GM21381 (cell line): ENCODE measurements at regions not wholly inside any gene's neighbourhood (a gene's known extent, or its start where the extent isn't known, plus 50 kb on each side); places are given as distances from the start of the nearest gene placed in this dataset.
A peak's percentile ranks its signal among the peaks of the same experiment; 100 is the strongest.

Experiments
- ATAC-seq: cut with Tn5 transposase; IDR thresholded peaks from one replicate; pipeline ENCODE4 v1.9.1; 2021; ENCODE audit warnings: mild to moderate bottlenecking, moderate library complexity; ENCODE audit not compliant: unreplicated experiment

DNA sequence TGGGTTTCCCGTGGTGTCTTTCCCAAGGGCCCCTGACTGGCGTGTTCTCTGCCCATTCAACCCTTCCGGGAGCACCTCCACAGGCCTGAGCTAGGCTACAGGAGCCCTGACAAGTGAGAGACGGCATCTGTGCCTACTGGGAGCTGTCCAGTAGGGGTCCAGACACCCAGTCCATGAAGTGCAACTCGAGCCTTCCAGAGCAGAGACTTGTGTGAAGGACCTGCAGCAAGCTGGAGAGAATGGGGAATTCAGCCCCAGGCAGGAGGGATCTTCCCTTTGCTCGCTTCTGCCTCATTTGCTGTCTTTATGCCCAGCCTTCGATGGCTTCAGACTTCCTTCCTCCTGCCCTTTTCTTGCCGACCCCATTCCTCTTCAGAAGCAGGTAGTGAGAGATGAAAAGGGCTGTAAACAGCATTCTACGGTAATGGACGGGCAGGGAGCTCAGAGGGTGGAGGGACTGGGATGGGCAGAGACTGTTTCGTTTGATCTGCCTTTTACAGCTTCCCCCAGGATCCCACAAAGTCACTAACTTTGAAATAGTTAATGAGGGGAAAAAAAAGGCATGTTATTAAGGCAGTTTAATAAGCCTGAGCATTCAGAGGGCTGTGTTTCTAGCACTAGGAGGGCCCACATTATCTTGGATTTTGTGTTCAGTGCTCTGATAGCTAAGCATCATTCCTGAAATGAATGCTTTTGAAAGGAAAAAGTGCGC lies 327.6 kb downstream of the FGF9 start:
- no peak for ATAC-seq

DNA sequence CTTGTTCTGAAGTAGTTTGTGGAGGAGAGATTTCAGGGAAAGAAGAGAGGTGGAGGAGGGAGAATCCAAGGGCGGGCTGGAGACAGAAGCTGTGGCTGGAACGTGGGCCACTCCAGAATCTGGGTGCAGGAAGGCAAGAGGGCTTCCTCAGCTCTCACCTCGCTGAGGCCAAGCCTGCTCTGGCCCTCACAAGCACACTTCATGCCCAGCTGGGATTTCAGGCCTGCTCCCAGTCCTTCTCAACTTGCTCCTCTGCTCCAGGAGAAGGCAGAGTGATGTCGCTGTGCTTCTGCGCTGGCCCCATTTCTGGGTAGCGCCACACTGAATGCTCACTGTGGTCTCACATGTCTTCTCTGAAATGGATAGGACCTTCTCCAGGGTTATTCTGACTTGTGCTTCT lies 328.8 kb downstream of the FGF9 start:
- ATAC-seq: no peak

DNA sequence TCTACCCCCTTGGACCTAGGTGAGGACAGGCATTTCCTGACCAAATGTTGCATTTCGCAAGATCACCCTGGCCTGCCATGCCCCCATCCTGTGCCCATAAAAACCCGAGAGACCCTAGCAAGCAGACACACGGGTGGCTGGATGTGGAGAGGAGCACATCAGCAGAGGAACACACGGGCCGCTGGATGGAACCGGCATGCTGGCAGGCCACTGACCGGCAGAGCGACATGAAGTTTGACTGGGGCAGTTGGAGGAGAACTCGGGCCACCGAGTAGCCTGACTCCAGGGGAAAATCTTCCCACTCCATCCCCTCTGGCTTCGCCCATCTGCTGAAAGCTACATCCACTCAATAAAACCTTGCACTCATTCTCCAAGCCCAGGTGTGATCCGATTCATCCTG lies 329.3 kb downstream of the FGF9 start:
- no peak for ATAC-seq

DNA sequence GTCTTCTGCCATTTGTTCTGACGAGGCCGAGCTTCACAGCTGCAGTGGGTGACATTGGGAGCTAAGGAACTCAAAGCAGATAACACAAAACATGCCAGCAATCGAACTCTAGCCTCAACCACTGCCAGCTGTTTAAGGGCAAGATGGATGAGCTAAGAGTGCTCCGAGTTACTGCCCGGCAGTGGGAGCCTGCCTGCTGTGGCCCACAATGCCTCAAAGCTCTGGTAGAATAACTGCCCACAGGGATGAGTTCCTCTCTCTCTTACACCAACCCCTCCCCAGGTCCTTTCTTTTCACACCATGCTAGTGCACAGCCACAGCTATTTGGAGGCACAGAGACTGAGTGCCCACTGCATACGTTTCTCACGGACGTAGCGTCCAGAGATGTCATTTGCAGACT lies 330.5 kb downstream of the FGF9 start:
- ATAC-seq: no peak

DNA sequence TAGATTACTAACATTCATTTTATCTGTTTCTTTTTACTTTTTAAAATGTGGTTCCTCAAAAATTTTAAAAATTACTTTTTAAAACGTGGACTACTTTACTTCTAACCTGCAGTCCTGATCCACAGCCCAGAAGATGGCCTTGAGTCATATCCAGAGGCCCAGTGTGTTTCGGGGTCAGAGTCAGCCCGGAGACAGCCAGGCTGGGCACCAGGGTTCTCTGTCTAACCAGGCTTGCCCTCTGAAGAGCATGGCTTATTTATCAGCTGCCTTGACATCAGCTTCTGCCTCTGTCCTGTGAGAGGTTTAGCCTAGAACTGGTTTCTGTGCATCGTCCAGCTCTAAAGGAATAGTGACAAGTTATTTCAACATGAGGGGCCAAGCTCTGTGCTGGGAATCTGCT lies 332.0 kb downstream of the FGF9 start:
- ATAC-seq: no peak

DNA sequence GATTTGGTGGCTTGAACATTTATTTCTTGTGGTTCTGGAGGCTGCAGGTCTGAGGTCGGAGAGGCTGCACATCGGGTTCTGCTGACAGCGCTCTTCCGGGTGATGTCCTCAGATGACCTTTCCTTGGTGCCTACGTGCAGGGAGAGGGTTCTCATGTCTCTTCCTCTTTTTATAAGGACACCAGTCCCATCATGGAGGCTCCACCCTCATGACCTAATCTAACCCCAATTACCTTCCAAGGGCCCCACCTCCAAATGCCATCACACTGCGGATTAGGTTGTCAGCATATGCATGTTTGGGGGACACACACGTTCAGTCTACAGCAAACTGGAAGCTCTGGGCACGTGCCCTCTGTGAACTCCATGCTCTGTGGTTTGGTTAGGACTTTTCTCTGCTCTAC lies 338.6 kb downstream of the FGF9 start:
- no peak for ATAC-seq

DNA sequence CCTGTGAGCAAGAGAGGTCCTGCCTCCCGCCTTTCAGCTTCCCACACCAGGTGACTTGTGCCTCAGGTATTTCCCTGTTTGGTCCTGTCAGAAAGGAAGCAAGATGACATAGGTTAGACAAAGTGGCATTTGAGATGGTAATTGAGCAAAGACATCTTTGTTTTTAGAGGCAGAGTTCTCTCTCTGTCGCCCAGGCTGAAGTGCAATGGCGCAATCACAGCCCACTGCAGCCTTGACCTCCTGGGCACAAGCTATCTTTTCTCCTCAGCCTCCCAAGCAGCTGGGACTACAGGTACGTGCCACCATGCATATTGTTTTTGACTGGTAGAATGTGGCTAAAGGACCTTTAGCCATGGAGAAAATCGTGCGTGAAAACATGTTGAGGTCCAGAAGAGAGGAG lies 339.1 kb downstream of the FGF9 start:
- no peak for ATAC-seq

DNA sequence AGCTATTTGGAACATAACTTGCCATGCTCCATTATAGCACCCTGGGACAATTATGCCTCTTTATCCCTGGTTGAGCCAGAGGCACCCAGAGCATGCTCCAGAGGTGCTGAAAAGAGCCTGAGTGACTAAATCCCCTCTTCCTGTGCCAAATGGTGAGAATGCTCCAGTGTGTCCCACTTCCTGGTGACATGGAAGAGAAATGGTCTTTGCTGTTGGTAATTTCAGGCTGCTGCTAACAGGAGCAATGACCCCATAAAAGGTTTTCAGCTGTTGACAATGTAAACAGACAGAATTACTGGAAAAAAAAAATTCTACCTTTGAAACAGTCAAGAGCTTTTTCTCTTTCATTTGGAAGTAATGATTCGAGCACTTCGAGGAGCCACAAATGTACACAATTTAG lies 341.8 kb downstream of the FGF9 start:
- ATAC-seq: no peak

DNA sequence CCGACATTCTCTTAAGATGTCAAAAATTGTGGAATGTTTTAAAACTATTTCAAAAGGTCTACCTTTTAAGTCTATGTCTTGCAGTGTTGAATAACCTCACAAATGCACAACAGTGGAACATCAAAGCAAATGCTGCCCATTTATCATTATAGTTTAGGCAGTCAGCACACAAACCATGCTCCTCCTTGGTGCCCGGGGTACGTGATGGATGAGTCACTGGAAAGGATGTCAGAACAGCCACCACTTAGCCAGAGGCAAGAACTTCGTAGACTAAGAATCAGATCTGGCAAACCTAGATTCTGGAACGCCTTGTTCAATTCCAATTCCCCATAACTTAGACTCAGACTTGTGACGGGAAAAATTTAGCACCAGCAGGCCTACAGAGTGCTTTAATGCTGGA lies 343.6 kb downstream of the FGF9 start:
- no peak for ATAC-seq

DNA sequence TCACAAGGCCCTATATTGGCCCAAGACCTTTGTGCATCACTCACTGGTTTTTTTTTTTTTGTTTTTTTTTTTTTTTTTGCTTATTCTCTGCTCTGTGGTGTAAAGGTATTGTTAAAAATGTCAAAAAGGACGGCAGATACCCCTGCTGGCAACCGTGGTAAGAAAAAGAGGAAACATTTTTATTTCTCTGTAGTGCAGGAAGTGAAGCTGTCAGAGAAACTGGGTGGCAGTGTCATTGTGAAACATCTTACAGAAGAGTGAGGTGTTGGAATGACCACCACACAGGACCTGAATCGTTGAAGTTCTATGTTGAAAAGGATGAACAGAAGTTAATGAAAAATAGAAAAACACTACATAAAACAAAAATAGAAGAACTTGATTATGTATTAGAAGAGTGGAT lies 346.4 kb downstream of the FGF9 start:
- ATAC-seq: peak; percentile 93

DNA sequence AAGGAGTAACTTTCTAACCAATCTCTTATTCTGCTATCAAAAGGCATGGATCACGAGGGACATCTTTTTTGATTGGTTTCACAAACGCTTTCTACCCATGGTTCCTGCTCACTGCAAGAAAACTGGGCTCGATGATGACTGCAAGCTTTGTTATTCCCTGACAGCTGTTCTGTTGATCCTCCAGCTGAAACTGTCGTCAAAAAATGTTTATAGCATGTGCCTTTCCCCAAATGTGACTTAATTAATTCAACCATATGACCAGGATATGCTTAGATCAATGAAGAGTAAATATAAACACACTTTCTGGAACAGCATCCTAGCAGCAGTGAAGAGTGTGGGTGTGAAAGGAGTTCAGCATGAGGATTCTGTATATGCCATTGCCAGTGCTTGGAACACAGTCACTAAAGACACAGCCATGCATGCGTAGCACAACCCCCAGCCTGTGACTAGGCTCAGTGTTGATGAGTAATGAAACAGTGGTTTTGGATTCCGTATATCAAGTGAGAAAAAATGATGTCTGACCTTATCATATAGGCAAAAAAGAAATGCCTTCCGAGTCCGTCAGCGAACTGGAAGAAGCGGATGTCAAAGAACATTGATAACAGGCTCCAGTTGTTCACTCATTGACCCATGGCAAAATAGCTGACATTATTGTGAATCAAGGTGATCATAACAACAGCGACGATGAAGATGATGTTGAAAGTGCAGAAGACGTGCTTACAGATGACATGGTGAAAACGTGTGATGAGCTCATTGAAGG lies 347.4 kb downstream of the FGF9 start:
- no peak for ATAC-seq

DNA sequence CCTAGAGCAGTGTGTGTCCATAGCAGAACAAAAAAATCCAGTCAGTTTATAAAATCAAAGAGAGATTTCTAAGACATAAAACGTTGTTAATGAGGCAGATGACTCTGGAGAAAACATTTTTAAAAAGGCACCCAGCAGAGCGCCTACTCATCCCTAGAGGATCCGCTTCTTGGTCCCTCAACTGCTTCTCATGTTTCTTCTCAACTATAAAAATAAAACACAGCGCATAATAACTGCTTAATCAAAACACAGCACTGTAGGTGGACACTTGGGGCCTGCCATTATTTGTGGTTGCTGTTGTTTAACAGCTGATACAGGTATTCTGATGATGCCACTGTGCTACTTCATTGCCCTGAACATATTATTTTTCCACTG lies 347.9 kb downstream of the FGF9 start:
- no peak for ATAC-seq

DNA sequence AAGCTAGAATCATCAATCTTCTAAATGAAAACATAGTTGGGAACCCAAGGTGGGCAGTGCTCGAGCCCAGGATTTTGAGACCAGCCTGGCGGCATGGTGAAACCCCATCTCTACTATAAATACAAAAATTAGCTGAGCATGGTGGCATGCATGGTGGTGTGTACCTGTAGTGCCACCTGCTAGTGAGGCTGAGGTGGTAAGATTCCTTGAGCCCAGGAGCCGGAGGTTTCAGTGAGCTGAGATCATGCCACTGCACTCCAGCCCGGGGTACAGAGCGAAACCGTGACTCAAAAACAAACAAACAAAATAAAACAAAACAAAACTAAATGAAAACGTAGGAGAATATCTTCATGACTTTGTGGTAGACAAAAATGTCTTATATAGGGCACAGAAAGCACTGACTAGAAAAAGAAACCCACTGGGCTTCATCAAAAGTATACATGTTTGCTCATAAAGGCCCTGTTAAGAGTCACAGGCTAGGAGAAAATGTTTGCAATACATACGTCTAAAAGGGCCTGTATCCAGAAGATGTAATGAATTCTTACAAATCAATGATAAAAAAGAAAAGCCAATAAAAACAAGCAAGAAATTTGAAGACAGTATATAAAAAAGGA lies 353.6 kb downstream of the FGF9 start:
- ATAC-seq: no peak

DNA sequence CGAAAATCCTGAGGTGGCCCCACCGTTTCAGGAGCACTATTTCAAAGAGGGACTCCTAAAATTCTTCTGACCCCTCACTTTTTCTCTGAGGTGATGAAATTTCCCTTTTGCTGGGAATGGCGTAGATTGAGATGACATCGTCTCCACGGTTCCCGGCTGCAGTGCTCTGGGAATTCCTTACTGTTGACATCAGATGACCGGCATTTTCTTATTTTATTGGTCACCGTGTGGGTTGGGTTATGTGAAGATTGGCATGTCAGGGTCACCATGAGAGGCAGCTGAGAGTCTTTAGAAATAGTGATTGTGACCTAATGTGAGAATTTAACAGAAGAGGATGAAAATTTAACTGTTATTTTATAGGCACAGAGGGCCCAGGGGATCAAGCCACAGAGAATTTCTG lies 356.7 kb downstream of the FGF9 start:
- no peak for ATAC-seq

DNA sequence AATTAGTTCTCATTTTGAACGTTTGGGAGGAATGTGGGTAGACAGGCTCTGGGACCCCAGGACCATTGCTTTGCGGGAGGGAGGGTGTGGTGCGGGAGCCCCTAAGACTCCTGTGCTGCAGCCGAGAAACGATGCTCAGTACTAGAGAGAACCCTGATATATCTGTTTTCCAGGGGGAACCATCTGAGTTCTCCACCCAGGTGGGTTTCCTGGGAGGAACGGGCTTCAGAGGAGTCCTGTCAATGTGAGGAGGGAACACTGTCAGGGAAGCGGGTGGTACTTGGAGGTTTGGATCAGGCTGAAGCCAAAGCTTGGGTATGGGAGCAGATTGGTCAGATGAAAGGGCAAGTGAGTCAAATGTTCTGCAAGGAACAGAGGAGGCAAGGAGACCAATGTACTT lies 358.0 kb downstream of the FGF9 start:
- ATAC-seq: no peak

DNA sequence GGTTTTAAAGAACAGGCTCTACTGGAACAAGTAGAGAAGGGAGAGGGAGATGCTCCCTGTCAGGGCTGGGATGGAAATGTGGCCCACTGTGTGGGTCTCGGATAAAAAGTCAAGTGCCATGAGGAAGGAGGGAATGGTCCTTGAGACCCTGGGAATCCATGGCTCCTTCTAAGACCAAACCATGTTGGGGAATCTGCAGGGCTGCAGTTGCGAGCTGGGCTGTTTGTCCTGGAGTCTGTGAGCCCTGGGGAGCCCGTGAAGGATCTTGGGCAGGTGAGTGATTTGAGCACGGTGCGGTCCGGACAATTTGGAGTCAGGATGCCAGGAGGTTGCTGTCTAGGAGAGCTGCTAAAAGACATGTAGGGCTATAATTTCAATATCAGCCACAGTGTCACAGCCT lies 359.4 kb downstream of the FGF9 start:
- no peak for ATAC-seq

DNA sequence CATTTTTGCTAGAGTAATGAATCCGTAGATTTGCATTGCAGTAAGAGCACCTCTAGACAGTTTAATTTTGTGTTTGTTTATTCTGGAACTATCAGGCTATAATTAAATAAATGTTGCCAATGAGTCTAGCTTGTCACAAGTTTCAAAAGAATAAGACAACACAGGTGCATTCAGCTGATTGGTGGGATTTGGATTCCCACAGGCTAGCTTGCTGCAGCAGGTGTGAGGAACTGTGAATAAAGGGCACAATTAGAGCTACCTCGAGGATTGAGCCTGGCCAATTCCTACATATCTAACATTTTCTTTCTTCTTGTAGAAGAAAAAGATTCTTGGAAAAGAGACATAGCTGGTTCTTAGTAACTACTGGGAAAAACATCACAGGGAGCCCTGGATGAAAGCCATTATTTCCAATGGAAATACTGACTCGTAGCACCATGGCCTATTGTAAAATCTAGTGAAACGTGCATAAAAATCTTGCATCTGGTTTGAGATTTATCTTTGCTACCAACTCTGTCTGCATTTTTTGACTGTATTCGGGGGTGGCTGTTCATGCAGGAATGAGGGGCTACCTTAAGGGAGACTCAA lies 360.9 kb downstream of the FGF9 start:
- ATAC-seq: no peak

DNA sequence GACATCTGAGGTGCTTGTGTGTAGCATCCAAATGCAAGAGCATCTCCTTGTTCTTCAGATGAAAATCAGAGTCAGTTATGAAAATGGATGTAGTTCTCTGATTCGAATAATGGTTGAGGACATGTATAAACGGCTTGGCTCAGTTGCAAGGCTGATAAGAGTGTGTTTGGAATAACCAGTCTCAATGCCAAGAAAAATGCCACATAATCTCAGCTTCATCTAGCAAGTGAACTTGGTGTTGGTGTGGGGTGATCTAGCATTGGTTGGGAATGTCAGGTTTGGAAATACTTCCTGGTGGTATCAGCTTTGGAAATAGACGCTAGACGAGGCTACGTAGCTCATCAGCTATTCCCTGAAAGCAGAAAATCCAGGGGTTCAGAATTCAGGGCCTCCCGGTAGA lies 362.0 kb downstream of the FGF9 start:
- no peak for ATAC-seq

DNA sequence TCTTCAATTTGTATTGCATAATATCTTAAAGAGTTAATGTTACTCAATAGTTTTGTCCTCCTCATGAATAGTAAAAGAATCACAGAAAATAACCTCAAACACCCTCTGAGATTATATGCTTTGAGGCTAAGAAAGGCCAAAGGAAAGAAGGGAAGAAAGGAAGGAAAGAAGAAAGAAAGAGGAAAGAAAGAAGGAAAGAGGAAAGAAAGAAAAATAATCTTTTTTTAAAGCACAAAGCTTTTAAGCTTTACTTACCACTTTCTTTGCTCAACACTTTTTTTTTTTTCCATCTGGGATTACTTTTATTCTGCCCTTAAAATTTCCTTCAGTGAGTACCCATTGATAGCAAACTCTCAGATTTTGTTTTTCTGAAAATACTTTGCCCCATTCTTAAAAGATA lies 369.1 kb downstream of the FGF9 start:
- no peak for ATAC-seq

DNA sequence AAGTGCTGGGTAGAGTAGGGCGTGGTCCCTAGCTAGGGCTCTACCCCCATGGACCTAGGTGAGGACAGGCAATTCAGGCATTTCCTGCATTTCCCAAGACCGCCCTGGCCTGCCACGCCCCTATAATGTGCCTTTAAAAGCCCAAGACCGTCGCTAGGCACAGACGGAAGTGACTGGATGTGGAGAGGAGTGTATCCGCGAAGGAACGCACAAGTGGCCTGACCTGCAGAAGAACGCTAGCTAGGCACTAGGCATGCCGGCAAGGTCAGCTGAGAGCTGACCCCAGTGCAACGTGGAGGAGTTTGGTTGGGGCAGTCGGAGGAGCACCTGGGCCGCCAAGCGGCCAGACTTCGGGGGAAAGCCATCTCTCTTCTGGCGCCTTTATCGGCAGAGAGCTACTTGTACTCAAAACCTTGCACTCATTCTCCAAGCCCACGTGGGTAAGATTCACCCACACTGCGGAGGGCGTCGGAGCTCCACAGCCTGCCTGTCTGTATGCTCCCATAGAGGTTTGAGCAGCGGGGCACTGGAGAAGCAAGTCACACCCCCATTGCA lies 370.0 kb downstream of the FGF9 start:
- no peak for ATAC-seq

DNA sequence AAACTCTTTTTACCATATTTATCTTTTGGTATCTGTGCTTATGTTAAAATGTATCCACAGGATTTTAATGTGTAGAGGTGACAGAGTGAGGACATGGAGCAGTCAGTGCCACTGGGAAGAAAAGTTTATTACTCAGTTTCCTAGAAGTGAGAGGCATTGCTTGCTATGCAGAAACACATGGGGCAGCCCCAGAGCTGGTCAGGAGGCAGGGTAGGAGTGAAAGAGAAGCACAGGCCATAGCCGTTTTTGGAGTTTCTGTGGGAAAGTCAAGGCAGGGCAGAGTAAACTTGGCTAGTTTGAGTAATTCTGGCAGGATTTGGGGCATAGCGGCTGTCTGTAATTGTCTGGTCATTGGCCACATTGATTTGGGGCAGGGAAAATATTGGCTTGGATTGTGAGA lies 370.9 kb downstream of the FGF9 start:
- ATAC-seq: no peak
